ENCODE measurements at regions not wholly inside any gene's neighbourhood (a gene's known extent, or its start where the extent isn't known, plus 50 kb on each side); places are given as distances from the start of the nearest gene placed in this dataset.

DNA sequence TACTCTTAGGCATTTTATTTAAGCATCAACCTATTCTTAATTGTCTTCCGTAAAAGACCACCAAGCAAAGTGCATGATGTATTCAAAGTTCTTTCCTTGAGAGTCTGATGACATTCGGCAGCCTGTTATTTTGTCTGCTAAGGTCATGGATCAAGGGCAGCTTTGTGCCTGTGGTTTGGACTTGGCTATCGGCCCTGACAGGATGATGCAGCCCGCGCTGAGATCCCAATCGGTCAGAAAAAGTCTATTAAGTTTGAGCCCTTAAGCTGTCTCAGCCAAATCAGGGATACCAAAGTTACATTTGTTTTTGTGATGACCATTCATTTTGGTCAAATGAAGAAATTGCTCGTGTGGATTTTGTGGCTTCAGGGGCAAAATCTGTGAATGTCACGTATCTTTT is 718.9 kb upstream of the FANCL start:
- TF ChIP-seq EP300 (IDR thresholded peaks at IDR 0.05) (no peak), POLR2AphosphoS5 (IDR thresholded peaks at IDR 0.05) (no peak), POLR2A (IDR thresholded peaks at IDR 0.05) (no peak)
- TF ChIP-seq, protein P1, sequence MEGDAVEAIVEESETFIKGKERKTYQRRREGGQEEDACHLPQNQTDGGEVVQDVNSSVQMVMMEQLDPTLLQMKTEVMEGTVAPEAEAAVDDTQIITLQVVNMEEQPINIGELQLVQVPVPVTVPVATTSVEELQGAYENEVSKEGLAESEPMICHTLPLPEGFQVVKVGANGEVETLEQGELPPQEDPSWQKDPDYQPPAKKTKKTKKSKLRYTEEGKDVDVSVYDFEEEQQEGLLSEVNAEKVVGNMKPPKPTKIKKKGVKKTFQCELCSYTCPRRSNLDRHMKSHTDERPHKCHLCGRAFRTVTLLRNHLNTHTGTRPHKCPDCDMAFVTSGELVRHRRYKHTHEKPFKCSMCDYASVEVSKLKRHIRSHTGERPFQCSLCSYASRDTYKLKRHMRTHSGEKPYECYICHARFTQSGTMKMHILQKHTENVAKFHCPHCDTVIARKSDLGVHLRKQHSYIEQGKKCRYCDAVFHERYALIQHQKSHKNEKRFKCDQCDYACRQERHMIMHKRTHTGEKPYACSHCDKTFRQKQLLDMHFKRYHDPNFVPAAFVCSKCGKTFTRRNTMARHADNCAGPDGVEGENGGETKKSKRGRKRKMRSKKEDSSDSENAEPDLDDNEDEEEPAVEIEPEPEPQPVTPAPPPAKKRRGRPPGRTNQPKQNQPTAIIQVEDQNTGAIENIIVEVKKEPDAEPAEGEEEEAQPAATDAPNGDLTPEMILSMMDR (IDR thresholded peaks at IDR 0.05) = no peak
